Neural crest cell (in vitro differentiated cells): ENCODE measurements at regions not wholly inside any gene's neighbourhood (a gene's known extent, or its start where the extent isn't known, plus 50 kb on each side); places are given as distances from the start of the nearest gene placed in this dataset.

Experiments
- DNase-seq: peaks from one replicate; pipeline ENCODE4 v3.0.0; 2021; ENCODE audit warnings: low read depth, mixed read lengths, low spot score
- H3K27ac Mint-ChIP-seq: one replicate; pipeline ENCODE4 v1.8.0; 2021; ENCODE audit warnings: mild to moderate bottlenecking, mixed read lengths; ENCODE audit not compliant: unreplicated experiment
- H3K27me3 Mint-ChIP-seq: 2 replicates; pipeline ENCODE4 v1.8.0; 2021; ENCODE audit warnings: low read depth, mild to moderate bottlenecking, mixed read lengths
- H3K36me3 Mint-ChIP-seq: 2 replicates; pipeline ENCODE4 v1.8.0; 2021; ENCODE audit warnings: low read depth, mild to moderate bottlenecking, mixed read lengths
- H3K4me1 Mint-ChIP-seq: 2 replicates; pipeline ENCODE4 v1.8.0; 2021; ENCODE audit warnings: mixed read lengths
- H3K4me3 Mint-ChIP-seq: one replicate; pipeline ENCODE4 v1.8.0; 2021; ENCODE audit warnings: mild to moderate bottlenecking, mixed read lengths
- H3K9me3 Mint-ChIP-seq: 2 replicates; pipeline ENCODE4 v1.8.0; 2021; ENCODE audit warnings: mixed read lengths
- CTCF ChIP-seq: fragments of 200-600 bp; sonication (generic); conservative IDR thresholded peaks from 2 replicates; pipeline ENCODE4 v1.5.0; 2021; ENCODE audit warnings: antibody characterized with exemption, mild to moderate bottlenecking

GRCh38 chr2:76448956-76449355 lies 738.2 kb upstream of the GCFC2 start:
- peaks cover 6% of the 10 kb centered on the region for H3K36me3 Mint-ChIP-seq
- H3K27me3 Mint-ChIP-seq: no peaks in the 10 kb centered on the region
- H3K4me3 Mint-ChIP-seq: no peak overlapping the region
- no peak for DNase-seq
- H3K4me1 Mint-ChIP-seq: peaks cover 7% of the 10 kb centered on the region
- peaks cover 3% of the 10 kb centered on the region for H3K9me3 Mint-ChIP-seq
- H3K27ac Mint-ChIP-seq: no peak overlapping the region
- no peak for TF ChIP-seq CTCF

- peaks cover 3% of the 10 kb centered on the region for H3K9me3 Mint-ChIP-seq
- H3K4me1 Mint-ChIP-seq: peaks cover 7% of the 10 kb centered on the region
- H3K36me3 Mint-ChIP-seq: peaks cover 6% of the 10 kb centered on the region
These were observed 736.6 kb upstream of the GCFC2 start for GRCh38 chr2:76447294-76447693.

GRCh38 chr2:76446872-76447271 lies 736.2 kb upstream of the GCFC2 start:
- Mint-ChIP-seq H3K27me3 (no peaks in the 10 kb centered on the region), H3K36me3 (peaks cover 6% of the 10 kb centered on the region), H3K4me1 (peaks cover 7% of the 10 kb centered on the region), H3K9me3 (peaks cover 3% of the 10 kb centered on the region), H3K27ac (peak overlapping the region; percentile 31), H3K4me3 (no peak overlapping the region)
- TF ChIP-seq CTCF: no peak
- no peak for DNase-seq

More at GRCh38 chr2:76447294-76447693, 736.6 kb upstream of the GCFC2 start:
- no peak for TF ChIP-seq CTCF
- H3K27me3 Mint-ChIP-seq: no peaks in the 10 kb centered on the region
- DNase-seq: no peak
- H3K27ac Mint-ChIP-seq: peak overlapping the region; percentile 31
- H3K4me3 Mint-ChIP-seq: no peak overlapping the region

GRCh38 chr2:76445880-76446279 lies 735.2 kb upstream of the GCFC2 start:
- no peak for TF ChIP-seq CTCF
- Mint-ChIP-seq H3K4me3 (no peak overlapping the region), H3K27me3 (no peaks in the 10 kb centered on the region), H3K9me3 (peaks cover 3% of the 10 kb centered on the region), H3K27ac (no peak overlapping the region), H3K4me1 (peaks cover 7% of the 10 kb centered on the region), H3K36me3 (peaks cover 6% of the 10 kb centered on the region)
- DNase-seq: no peak

GRCh38 chr2:76444732-76445131 lies 734.0 kb upstream of the GCFC2 start:
- H3K27me3 Mint-ChIP-seq: no peaks in the 10 kb centered on the region
- no peak for DNase-seq
- H3K27ac Mint-ChIP-seq: no peak overlapping the region
- H3K4me1 Mint-ChIP-seq: peaks cover 7% of the 10 kb centered on the region
- peaks cover 3% of the 10 kb centered on the region for H3K9me3 Mint-ChIP-seq
- TF ChIP-seq CTCF: no peak
- H3K36me3 Mint-ChIP-seq: peaks cover 6% of the 10 kb centered on the region
- H3K4me3 Mint-ChIP-seq: no peak overlapping the region

GRCh38 chr2:76437564-76437963 lies 726.8 kb upstream of the GCFC2 start:
- H3K4me3 Mint-ChIP-seq: no peak overlapping the region
- H3K4me1 Mint-ChIP-seq: no peaks in the 10 kb centered on the region
- no peaks in the 10 kb centered on the region for H3K36me3 Mint-ChIP-seq
- H3K27ac Mint-ChIP-seq: no peak overlapping the region
- DNase-seq: no peak
- H3K27me3 Mint-ChIP-seq: no peaks in the 10 kb centered on the region
- no peaks in the 10 kb centered on the region for H3K9me3 Mint-ChIP-seq
- no peak for TF ChIP-seq CTCF
